A549 (cell line): ENCODE measurements at regions not wholly inside any gene's neighbourhood (a gene's known extent, or its start where the extent isn't known, plus 50 kb on each side); places are given as distances from the start of the nearest gene placed in this dataset.

Experiments
- ATAC-seq, 2 experiments: fragments of 200-7000 bp in 1 of 2; fragments of >200 bp in 1 of 2; cut with Nextera tagmentation in 1 of 2; cut with Tn5 transposase in 1 of 2; 3 replicates each; pipeline versions ENCODE4 v1.8.0 to v1.9.1; 2018 to 2020; ENCODE audit warnings: mild to moderate bottlenecking in 1 of 2, moderate library complexity in 1 of 2
- CTCF ChIA-PET: fragments of 300-600 bp; sonication (Branson Sonifier 250); formaldehyde crosslinking; extraction: SDS; loops from one replicate; lab custom pipeline; 2021; ENCODE audit warnings: antibody characterized with exemption, inconsistent platforms; lab: Yijun Ruan, JAX
- POLR2A ChIA-PET: fragments of 350-600 bp; formaldehyde crosslinking; extraction: SDS; loops from one replicate; lab custom pipeline; 2021; ENCODE audit warnings: antibody characterized with exemption, inconsistent platforms; lab: Yijun Ruan, JAX
- DNase-seq, 2 experiments: peaks; one replicate each; pipeline versions ENCODE4 v3.0.0 to v3.0.0-alpha.2; 2011 to 2016; ENCODE audit warnings: low read depth in 1 of 2, low spot score in 1 of 2
- FAIRE-seq: peaks from 2 replicates; lab custom pipeline; 2011; peaks lifted over from hg19 to GRCh38; lab: Jason Lieb, UNC
- H3K27ac ChIP-seq, 2 experiments: fragments of >200 bp; sonication (Bioruptor Twin); formaldehyde crosslinking; 3 replicates each; pipeline ENCODE4 v1.5.1; 2016 to 2017
- H3K4me1 ChIP-seq: fragments of >200 bp; sonication (Bioruptor Twin); formaldehyde crosslinking; 3 replicates; pipeline ENCODE4 v1.6.1; 2016
- H3K4me2 ChIP-seq: fragments of >200 bp; sonication (Bioruptor Twin); formaldehyde crosslinking; 3 replicates; pipeline ENCODE4 v1.6.1; 2016
- H3K4me3 ChIP-seq: fragments of >200 bp; sonication (Bioruptor Twin); formaldehyde crosslinking; 3 replicates; pipeline ENCODE4 v1.5.1; 2016
- H3K9me3 ChIP-seq: fragments of >200 bp; sonication (Bioruptor Twin); formaldehyde crosslinking; 3 replicates; pipeline ENCODE4 v1.6.1; 2016
- BCL3 ChIP-seq: fragments of >200 bp; sonication (Bioruptor Twin); formaldehyde crosslinking; IDR thresholded peaks from 3 replicates; pipeline ENCODE4 v1.6.1; 2016
- CBX8 ChIP-seq: fragments of 200-600 bp; sonication (generic); IDR thresholded peaks from 2 replicates; pipeline ENCODE4 v1.6.1; 2016
- ELK1 ChIP-seq: fragments of 150-350 bp; IDR thresholded peaks from 2 replicates; pipeline ENCODE4 v1.6.1; 2014; ENCODE audit warnings: low read depth, mild to moderate bottlenecking, low read length
- HDAC2 ChIP-seq: fragments of 200-600 bp; sonication (generic); IDR thresholded peaks from 2 replicates; pipeline ENCODE4 v1.6.1; 2016
- HMGXB4 ChIP-seq: fragments of 250-450 bp; sonication (Bioruptor Pico); IDR thresholded peaks from 2 replicates; pipeline ENCODE4 v1.5.0; 2021; ENCODE audit warnings: mild to moderate bottlenecking, moderate library complexity, borderline replicate concordance
- HOXA7 ChIP-seq: fragments of 250-450 bp; sonication (Bioruptor Pico); IDR thresholded peaks from 2 replicates; pipeline ENCODE4 v1.5.0; 2020; ENCODE audit warnings: mild to moderate bottlenecking, moderate library complexity
- HOXB13 ChIP-seq: fragments of 250-450 bp; sonication (Bioruptor Pico); IDR thresholded peaks from 2 replicates; pipeline ENCODE4 v1.5.0; 2020; ENCODE audit warnings: low read depth, mild to moderate bottlenecking, moderate library complexity
- JUN ChIP-seq, 2 experiments: fragments of >200 bp; sonication (Bioruptor Twin); formaldehyde crosslinking; IDR thresholded peaks; 2 replicates in 1 of 2; 3 replicates in 1 of 2; pipeline ENCODE4 v1.6.1; 2016 to 2017
- MAFK ChIP-seq: fragments of 450-650 bp; IDR thresholded peaks from 2 replicates; pipeline ENCODE4 v1.6.1; 2014; ENCODE audit not compliant: partially characterized antibody
- MAX ChIP-seq: IDR thresholded peaks from 2 replicates; pipeline ENCODE4 v1.6.1; 2012
- MYC ChIP-seq: IDR thresholded peaks from 2 replicates; pipeline ENCODE4 v1.6.1; 2012; ENCODE audit warnings: mild to moderate bottlenecking, inconsistent platforms, low read length, improper control_type of control experiment, borderline replicate concordance
- NR3C1 ChIP-seq: fragments of >200 bp; sonication (Bioruptor Twin); formaldehyde crosslinking; IDR thresholded peaks from 3 replicates; pipeline ENCODE4 v1.6.1; 2017
- PHF8 ChIP-seq: fragments of 200-600 bp; sonication (generic); IDR thresholded peaks from 2 replicates; pipeline ENCODE4 v1.6.1; 2016; ENCODE audit warnings: low read depth, mild to moderate bottlenecking, antibody characterized with exemption, moderate library complexity, borderline replicate concordance
- POLR2AphosphoS2 ChIP-seq: conservative IDR thresholded peaks from 2 replicates; pipeline ENCODE4 v1.6.1; 2012; ENCODE audit warnings: low read length, improper control_type of control experiment, inconsistent platforms
- RAD21 ChIP-seq, 2 experiments: fragments of >200 bp in 1 of 2; sonication (Bioruptor Twin) in 1 of 2; formaldehyde crosslinking in 1 of 2; IDR thresholded peaks in 1 of 2; conservative IDR thresholded peaks in 1 of 2; 2 replicates in 1 of 2; 3 replicates in 1 of 2; pipeline ENCODE4 v1.6.1; 2012 to 2018; ENCODE audit warnings: inconsistent platforms in 1 of 2
- RCOR1 ChIP-seq: fragments of 150-350 bp; IDR thresholded peaks from 2 replicates; pipeline ENCODE4 v1.6.1; 2014; ENCODE audit warnings: antibody characterized with exemption, low read length, low read depth
- RNF2 ChIP-seq: fragments of 200-600 bp; sonication (generic); IDR thresholded peaks from 2 replicates; pipeline ENCODE4 v1.6.1; 2016; ENCODE audit warnings: low read depth, mild to moderate bottlenecking, antibody characterized with exemption, moderate library complexity, borderline replicate concordance
- USF2 ChIP-seq: fragments of 450-650 bp; IDR thresholded peaks from 2 replicates; pipeline ENCODE4 v1.6.1; 2014; ENCODE audit warnings: antibody characterized with exemption
- ZC3H11A ChIP-seq: fragments of 450-650 bp; IDR thresholded peaks from 2 replicates; pipeline ENCODE4 v1.6.1; 2014; ENCODE audit warnings: antibody characterized with exemption, mild to moderate bottlenecking
- ZSCAN20 ChIP-seq: fragments of 250-450 bp; sonication (Bioruptor Pico); IDR thresholded peaks from 2 replicates; pipeline ENCODE4 v1.8.0; 2022; ENCODE audit warnings: mild to moderate bottlenecking, moderate library complexity
- WGBS: methylation state at CpG from one replicate; pipeline ENCODE4 v1.1.6; 2017; ENCODE audit errors: missing lambda C conversion rate; 5-methylcytosine and 5-hydroxymethylcytosine counted together

GRCh38 chr10:57694956-57695608 is 572.6 kb downstream of the IPMK start (continued):
- TF ChIP-seq ELK1, result no peak
- no peak for TF ChIP-seq PHF8
- no peak for TF ChIP-seq MYC
- TF ChIP-seq NR3C1, result no peak
- TF ChIP-seq RCOR1, result no peak

- DNase-seq, result peak; percentile 10 to 69
- ATAC-seq, result peak; percentile 86 to 91
- Histone ChIP-seq H3K4me1 (peaks cover 47% of the 10 kb centered on the region), H3K4me3 (no peak overlapping the region), H3K4me2 (peak overlapping the region; percentile 58), H3K9me3 (no peaks in the 10 kb centered on the region), H3K27ac (peak overlapping the region; percentile 68 to 82)
- TF ChIP-seq USF2 (peak; percentile 15; the same call in 1 of the 2 replicates), MYC (no peak), HMGXB4 (no peak), MAFK (no peak)
- ChIA-PET POLR2A (no interaction called here), CTCF (interaction anchor here (0.6 to 1.0 kb wide), 2 partner anchors 36 to 819 kb away, joined by 3 to 5 read pairs; no protein-coding TSS in a partner anchor)
- no peak for FAIRE-seq
- 23% methylated on average over 2 of the region's 2 CpGs for WGBS
Observed at GRCh38 chr10:57692255-57692980, 575.3 kb downstream of the IPMK start.

- no peaks in the 10 kb centered on the region for H3K9me3 ChIP-seq
- TF ChIP-seq PHF8 (no peak), POLR2AphosphoS2 (no peak)
- ChIA-PET POLR2A (no interaction called here), CTCF (interaction anchor here (1.4 to 1.7 kb wide), 2 partner anchors 32 to 375 kb away, joined by 3 to 4 read pairs; no protein-coding TSS in a partner anchor)
- H3K4me2 ChIP-seq, result no peak overlapping the region
- no peak overlapping the region for H3K27ac ChIP-seq
- 80% methylated on average over 5 of the region's 5 CpGs for WGBS
- DNase-seq (no peak), ATAC-seq (no peak), FAIRE-seq (no peak)
- H3K4me1 ChIP-seq, result peaks cover 24% of the 10 kb centered on the region
- no peak overlapping the region for H3K4me3 ChIP-seq
Observed at GRCh38 chr10:57689596-57690297, 577.9 kb downstream of the IPMK start.

- no peaks in the 10 kb centered on the region for H3K4me1 ChIP-seq
- DNase-seq, result no peak
- FAIRE-seq, result no peak
- ATAC-seq, result no peak
- no peak overlapping the region for H3K4me3 ChIP-seq
- ChIA-PET POLR2A (no interaction called here), CTCF (interaction anchor here (0.7 to 1.0 kb wide), 2 partner anchors 23 to 313 kb away, joined by 4 to 6 read pairs; no protein-coding TSS in a partner anchor)
- no peak overlapping the region for H3K27ac ChIP-seq
- no peaks in the 10 kb centered on the region for H3K9me3 ChIP-seq
- H3K4me2 ChIP-seq, result no peak overlapping the region
- 85% methylated on average over 1 of the region's 1 CpG for WGBS
- TF ChIP-seq MAX (no peak), RAD21 (conservative IDR thresholded peaks at IDR 0.05 in 1 of 2, IDR thresholded peaks at IDR 0.05 in 1 of 2) (no peak), JUN (IDR thresholded peaks at IDR 0.05) (no peak), HOXB13 (no peak), HOXA7 (CRISPR knock-in tag) (no peak), CBX8 (no peak), HDAC2 (no peak), MYC (no peak), ZSCAN20 (CRISPR knock-in tag) (no peak), RNF2 (no peak), BCL3 (no peak), ZC3H11A (no peak)
Observed at GRCh38 chr10:57679916-57680315, 587.8 kb downstream of the IPMK start.
